ENCODE measurements at regions not wholly inside any gene's neighbourhood (a gene's known extent, or its start where the extent isn't known, plus 50 kb on each side); places are given as distances from the start of the nearest gene placed in this dataset.

DNA sequence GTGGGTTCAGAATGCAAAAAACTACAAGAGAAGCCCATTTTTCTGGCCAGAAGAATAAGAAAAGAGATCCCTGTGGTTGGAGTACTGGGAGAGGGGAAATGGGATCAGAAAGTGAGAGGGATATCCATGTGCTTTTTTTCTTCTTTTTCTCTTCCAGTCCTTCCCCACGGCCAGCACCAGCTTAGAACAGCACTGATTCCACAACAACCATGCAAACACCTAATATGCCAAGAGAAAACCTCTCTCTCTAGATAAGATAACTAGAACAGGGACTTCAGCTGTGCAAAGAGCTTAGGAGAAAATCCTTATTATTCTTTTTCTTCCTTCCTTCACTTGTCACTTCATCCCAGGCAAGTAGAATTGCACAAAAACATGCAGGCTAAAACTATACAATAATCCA lies 83.5 kb downstream of the ELAPOR2 start:
- Histone ChIP-seq H3K4me3 (ENCODE audit: low read length) (no peak overlapping the region), H4K20me1 (ENCODE audit: insufficient read depth, low read length) (no peaks in the 10 kb centered on the region), H3K36me3 (replicated peaks; ENCODE audit: low read depth, low read length) (no peaks in the 10 kb centered on the region), H3K27ac (ENCODE audit: low read length) (no peak overlapping the region), H3K79me2 (ENCODE audit: low read length) (no peaks in the 10 kb centered on the region), H3K27me3 (ENCODE audit: low read depth, low read length) (peaks cover 39% of the 10 kb centered on the region), H3K4me2 (ENCODE audit: low read length) (no peak overlapping the region), H2AFZ (ENCODE audit: low read depth, low read length) (no peak overlapping the region), H3K9ac (ENCODE audit: low read length) (no peak overlapping the region), H3K9me3 (ENCODE audit: insufficient read depth, low read length) (no peaks in the 10 kb centered on the region), H3K4me1 (ENCODE audit: low read length) (peaks cover 12% of the 10 kb centered on the region)
- TF ChIP-seq, protein P1, sequence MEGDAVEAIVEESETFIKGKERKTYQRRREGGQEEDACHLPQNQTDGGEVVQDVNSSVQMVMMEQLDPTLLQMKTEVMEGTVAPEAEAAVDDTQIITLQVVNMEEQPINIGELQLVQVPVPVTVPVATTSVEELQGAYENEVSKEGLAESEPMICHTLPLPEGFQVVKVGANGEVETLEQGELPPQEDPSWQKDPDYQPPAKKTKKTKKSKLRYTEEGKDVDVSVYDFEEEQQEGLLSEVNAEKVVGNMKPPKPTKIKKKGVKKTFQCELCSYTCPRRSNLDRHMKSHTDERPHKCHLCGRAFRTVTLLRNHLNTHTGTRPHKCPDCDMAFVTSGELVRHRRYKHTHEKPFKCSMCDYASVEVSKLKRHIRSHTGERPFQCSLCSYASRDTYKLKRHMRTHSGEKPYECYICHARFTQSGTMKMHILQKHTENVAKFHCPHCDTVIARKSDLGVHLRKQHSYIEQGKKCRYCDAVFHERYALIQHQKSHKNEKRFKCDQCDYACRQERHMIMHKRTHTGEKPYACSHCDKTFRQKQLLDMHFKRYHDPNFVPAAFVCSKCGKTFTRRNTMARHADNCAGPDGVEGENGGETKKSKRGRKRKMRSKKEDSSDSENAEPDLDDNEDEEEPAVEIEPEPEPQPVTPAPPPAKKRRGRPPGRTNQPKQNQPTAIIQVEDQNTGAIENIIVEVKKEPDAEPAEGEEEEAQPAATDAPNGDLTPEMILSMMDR (IDR thresholded peaks at IDR 0.05; ENCODE audit: low read depth, low read length): no peak
- no peak for TF ChIP-seq EZH2phosphoT487 (IDR thresholded peaks at IDR 0.05; ENCODE audit: low read depth)

DNA sequence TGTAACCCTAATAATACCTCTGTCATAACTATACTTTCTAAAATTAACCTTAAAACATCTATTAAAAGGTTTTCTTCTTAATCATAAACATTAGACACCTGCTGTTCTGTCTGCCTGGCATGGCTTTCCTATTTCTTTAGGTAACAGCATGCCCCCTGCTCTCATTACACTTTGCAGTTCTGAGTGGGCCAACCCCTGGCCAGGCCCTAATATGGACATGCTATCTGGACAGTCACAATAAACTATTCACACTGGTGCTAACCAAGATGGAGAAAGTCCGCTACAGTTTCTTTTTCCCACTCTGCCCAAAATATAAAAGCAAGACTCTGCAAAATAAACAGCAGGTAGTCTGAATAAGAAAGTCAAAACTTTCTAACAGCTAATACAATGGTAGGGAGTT lies 84.0 kb downstream of the ELAPOR2 start:
- Histone ChIP-seq H3K27me3 (ENCODE audit: low read depth, low read length) (peaks cover 35% of the 10 kb centered on the region), H3K4me1 (ENCODE audit: low read length) (peaks cover 12% of the 10 kb centered on the region), H3K27ac (ENCODE audit: low read length) (no peak overlapping the region), H3K9me3 (ENCODE audit: insufficient read depth, low read length) (no peaks in the 10 kb centered on the region), H3K36me3 (replicated peaks; ENCODE audit: low read depth, low read length) (no peaks in the 10 kb centered on the region), H3K79me2 (ENCODE audit: low read length) (no peaks in the 10 kb centered on the region), H2AFZ (ENCODE audit: low read depth, low read length) (no peak overlapping the region), H3K4me3 (ENCODE audit: low read length) (no peak overlapping the region), H3K9ac (ENCODE audit: low read length) (no peak overlapping the region), H3K4me2 (ENCODE audit: low read length) (no peak overlapping the region), H4K20me1 (ENCODE audit: insufficient read depth, low read length) (no peaks in the 10 kb centered on the region)
- no peak for TF ChIP-seq EZH2phosphoT487 (IDR thresholded peaks at IDR 0.05; ENCODE audit: low read depth)
- TF ChIP-seq, protein P1 (IDR thresholded peaks at IDR 0.05; ENCODE audit: low read depth, low read length): no peak

DNA sequence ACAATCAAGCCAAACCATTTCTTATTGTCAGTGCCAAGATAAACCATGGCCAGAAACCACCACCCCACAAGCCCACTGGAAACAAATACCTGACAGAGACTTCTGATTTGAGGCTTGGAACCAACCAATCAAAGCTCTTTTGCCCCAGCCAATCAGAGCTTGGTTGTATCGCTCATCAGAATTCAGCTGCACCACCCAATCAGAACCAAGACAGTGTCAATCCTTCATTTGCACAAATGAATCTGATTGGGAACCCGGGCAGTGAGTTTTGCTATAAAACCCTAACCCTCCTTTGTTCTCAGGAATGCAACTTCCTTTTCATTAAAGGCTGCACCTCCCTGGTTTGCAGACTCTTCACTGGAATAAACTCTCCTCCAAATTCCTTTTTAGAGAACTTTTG lies 87.4 kb downstream of the ELAPOR2 start:
- H3K27me3 ChIP-seq (ENCODE audit: low read depth, low read length): peaks cover 17% of the 10 kb centered on the region
- H3K4me1 ChIP-seq (ENCODE audit: low read length): no peaks in the 10 kb centered on the region
- no peaks in the 10 kb centered on the region for H3K79me2 ChIP-seq (ENCODE audit: low read length)
- no peak for TF ChIP-seq EZH2phosphoT487 (IDR thresholded peaks at IDR 0.05; ENCODE audit: low read depth)
- TF ChIP-seq, protein P1 (IDR thresholded peaks at IDR 0.05; ENCODE audit: low read depth, low read length): no peak
- no peaks in the 10 kb centered on the region for H3K36me3 ChIP-seq (replicated peaks; ENCODE audit: low read depth, low read length)
- H2AFZ ChIP-seq (ENCODE audit: low read depth, low read length): no peak overlapping the region
- H3K4me2 ChIP-seq (ENCODE audit: low read length): no peak overlapping the region
- H4K20me1 ChIP-seq (ENCODE audit: insufficient read depth, low read length): no peaks in the 10 kb centered on the region
- H3K9me3 ChIP-seq (ENCODE audit: insufficient read depth, low read length): no peaks in the 10 kb centered on the region
- no peak overlapping the region for H3K9ac ChIP-seq (ENCODE audit: low read length)
- no peak overlapping the region for H3K27ac ChIP-seq (ENCODE audit: low read length)
- H3K4me3 ChIP-seq (ENCODE audit: low read length): no peak overlapping the region

DNA sequence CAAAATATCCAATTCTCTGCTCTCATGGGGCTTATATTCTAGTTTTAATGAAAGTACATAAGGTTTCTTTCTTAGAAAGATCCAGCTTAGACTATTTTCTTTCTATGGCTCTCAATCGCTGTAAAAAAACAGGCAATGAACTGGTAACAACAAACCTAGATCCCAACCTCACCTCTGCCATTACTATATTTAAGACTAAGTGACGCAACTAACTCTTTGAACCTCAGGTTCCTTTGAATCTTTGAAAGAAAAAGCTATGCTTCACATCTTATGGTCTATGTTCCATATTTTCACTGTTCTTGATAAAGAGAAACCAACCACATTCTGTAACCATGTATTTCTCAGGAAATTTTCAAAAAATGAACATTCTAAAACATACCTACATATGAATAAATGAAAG lies 88.5 kb downstream of the ELAPOR2 start:
- no peaks in the 10 kb centered on the region for H3K9me3 ChIP-seq (ENCODE audit: insufficient read depth, low read length)
- H2AFZ ChIP-seq (ENCODE audit: low read depth, low read length): no peak overlapping the region
- H3K27ac ChIP-seq (ENCODE audit: low read length): no peak overlapping the region
- H3K27me3 ChIP-seq (ENCODE audit: low read depth, low read length): peaks cover 6% of the 10 kb centered on the region
- no peak overlapping the region for H3K4me3 ChIP-seq (ENCODE audit: low read length)
- no peaks in the 10 kb centered on the region for H4K20me1 ChIP-seq (ENCODE audit: insufficient read depth, low read length)
- no peaks in the 10 kb centered on the region for H3K36me3 ChIP-seq (replicated peaks; ENCODE audit: low read depth, low read length)
- H3K4me1 ChIP-seq (ENCODE audit: low read length): peaks cover 10% of the 10 kb centered on the region
- no peak overlapping the region for H3K4me2 ChIP-seq (ENCODE audit: low read length)
- H3K79me2 ChIP-seq (ENCODE audit: low read length): no peaks in the 10 kb centered on the region
- TF ChIP-seq EZH2phosphoT487 (IDR thresholded peaks at IDR 0.05; ENCODE audit: low read depth): no peak
- TF ChIP-seq, protein P1 (IDR thresholded peaks at IDR 0.05; ENCODE audit: low read depth, low read length): no peak
- no peak overlapping the region for H3K9ac ChIP-seq (ENCODE audit: low read length)
